ENCODE measurements at regions not wholly inside any gene's neighbourhood (a gene's known extent, or its start where the extent isn't known, plus 50 kb on each side); places are given as distances from the start of the nearest gene placed in this dataset.

GRCh38 chr12:43237238-43237879 is 314.6 kb downstream of the ADAMTS20 start:
- TF ChIP-seq SMC3 (conservative IDR thresholded peaks at IDR 0.05; ENCODE audit: poor library complexity) (no peak), TAF1 (IDR thresholded peaks at IDR 0.05; ENCODE audit: low read depth) (no peak)
- TF ChIP-seq, protein P1, sequence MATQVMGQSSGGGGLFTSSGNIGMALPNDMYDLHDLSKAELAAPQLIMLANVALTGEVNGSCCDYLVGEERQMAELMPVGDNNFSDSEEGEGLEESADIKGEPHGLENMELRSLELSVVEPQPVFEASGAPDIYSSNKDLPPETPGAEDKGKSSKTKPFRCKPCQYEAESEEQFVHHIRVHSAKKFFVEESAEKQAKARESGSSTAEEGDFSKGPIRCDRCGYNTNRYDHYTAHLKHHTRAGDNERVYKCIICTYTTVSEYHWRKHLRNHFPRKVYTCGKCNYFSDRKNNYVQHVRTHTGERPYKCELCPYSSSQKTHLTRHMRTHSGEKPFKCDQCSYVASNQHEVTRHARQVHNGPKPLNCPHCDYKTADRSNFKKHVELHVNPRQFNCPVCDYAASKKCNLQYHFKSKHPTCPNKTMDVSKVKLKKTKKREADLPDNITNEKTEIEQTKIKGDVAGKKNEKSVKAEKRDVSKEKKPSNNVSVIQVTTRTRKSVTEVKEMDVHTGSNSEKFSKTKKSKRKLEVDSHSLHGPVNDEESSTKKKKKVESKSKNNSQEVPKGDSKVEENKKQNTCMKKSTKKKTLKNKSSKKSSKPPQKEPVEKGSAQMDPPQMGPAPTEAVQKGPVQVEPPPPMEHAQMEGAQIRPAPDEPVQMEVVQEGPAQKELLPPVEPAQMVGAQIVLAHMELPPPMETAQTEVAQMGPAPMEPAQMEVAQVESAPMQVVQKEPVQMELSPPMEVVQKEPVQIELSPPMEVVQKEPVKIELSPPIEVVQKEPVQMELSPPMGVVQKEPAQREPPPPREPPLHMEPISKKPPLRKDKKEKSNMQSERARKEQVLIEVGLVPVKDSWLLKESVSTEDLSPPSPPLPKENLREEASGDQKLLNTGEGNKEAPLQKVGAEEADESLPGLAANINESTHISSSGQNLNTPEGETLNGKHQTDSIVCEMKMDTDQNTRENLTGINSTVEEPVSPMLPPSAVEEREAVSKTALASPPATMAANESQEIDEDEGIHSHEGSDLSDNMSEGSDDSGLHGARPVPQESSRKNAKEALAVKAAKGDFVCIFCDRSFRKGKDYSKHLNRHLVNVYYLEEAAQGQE (IDR thresholded peaks at IDR 0.05; ENCODE audit: borderline replicate concordance) = no peak
- no peak overlapping the region for H3K27ac ChIP-seq (ENCODE audit: low read length)
- H2AFZ ChIP-seq (ENCODE audit: low read depth, low read length) = no peak overlapping the region
- no peak overlapping the region for H3K4me2 ChIP-seq (ENCODE audit: low read length)
- H3K79me2 ChIP-seq (replicated peaks; ENCODE audit: insufficient read depth, low read length) = no peaks in the 10 kb centered on the region
- H3K36me3 ChIP-seq (ENCODE audit: insufficient read depth, low read length) = no peaks in the 10 kb centered on the region
- H4K20me1 ChIP-seq (ENCODE audit: insufficient read depth) = no peaks in the 10 kb centered on the region
- H3K4me3 ChIP-seq (ENCODE audit: low read length) = no peak overlapping the region
- no peaks in the 10 kb centered on the region for H3F3A ChIP-seq (ENCODE audit: insufficient read depth, low read length, poor library complexity, severe bottlenecking)
- H3K9me3 ChIP-seq (ENCODE audit: low read length) = no peaks in the 10 kb centered on the region
- no peaks in the 10 kb centered on the region for H3K9me2 ChIP-seq (ENCODE audit: insufficient read depth, low read length)
- H3K27me3 ChIP-seq (ENCODE audit: insufficient read depth, low read depth, low read length) = no peaks in the 10 kb centered on the region
- no peak overlapping the region for H3K9ac ChIP-seq (ENCODE audit: low read length)

DNA sequence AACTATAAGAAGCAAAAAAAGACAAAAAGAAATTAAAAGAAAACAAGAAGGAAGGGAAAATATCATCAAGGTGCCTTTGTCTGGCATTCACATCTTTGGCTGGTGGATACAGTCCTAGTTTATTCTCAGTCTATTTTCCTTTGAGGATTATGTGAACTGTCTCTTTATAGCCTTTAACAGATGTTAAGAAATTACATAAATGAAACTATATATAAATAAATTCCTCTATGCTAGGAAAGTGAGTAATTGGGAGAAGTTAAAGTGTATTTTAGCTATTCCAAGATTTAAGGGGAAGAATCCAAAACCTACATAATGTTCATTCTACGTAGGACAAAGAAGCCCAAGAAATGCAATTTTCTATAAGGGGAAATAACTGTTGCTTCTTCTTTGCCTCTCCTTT is 316.3 kb downstream of the ADAMTS20 start:
- Histone ChIP-seq H3K79me2 (replicated peaks; ENCODE audit: insufficient read depth, low read length) (no peaks in the 10 kb centered on the region), H3K9ac (ENCODE audit: low read length) (no peak overlapping the region), H3K27me3 (ENCODE audit: insufficient read depth, low read depth, low read length) (no peaks in the 10 kb centered on the region), H3K4me3 (ENCODE audit: low read length) (no peak overlapping the region), H3K4me2 (ENCODE audit: low read length) (no peak overlapping the region), H4K20me1 (ENCODE audit: insufficient read depth) (no peaks in the 10 kb centered on the region), H3K9me2 (ENCODE audit: insufficient read depth, low read length) (no peaks in the 10 kb centered on the region), H3K36me3 (ENCODE audit: insufficient read depth, low read length) (no peaks in the 10 kb centered on the region), H2AFZ (ENCODE audit: low read depth, low read length) (no peak overlapping the region), H3F3A (ENCODE audit: insufficient read depth, low read length, poor library complexity, severe bottlenecking) (no peaks in the 10 kb centered on the region), H3K9me3 (ENCODE audit: low read length) (no peaks in the 10 kb centered on the region), H3K27ac (ENCODE audit: low read length) (no peak overlapping the region)
- TF ChIP-seq, protein P1 (IDR thresholded peaks at IDR 0.05; ENCODE audit: borderline replicate concordance) = no peak
- TF ChIP-seq MXI1 (conservative IDR thresholded peaks at IDR 0.05; ENCODE audit: poor library complexity, severe bottlenecking) = no peak
- no peak for TF ChIP-seq POLR2AphosphoS5 (IDR thresholded peaks at IDR 0.05)
- no peak for TF ChIP-seq TAF1 (IDR thresholded peaks at IDR 0.05; ENCODE audit: low read depth)
- TF ChIP-seq RAD21 (conservative IDR thresholded peaks at IDR 0.05) = no peak
- TF ChIP-seq EP300 (conservative IDR thresholded peaks at IDR 0.05; ENCODE audit: poor library complexity, severe bottlenecking) = no peak
- TF ChIP-seq CTCF (IDR thresholded peaks at IDR 0.05; ENCODE audit: poor library complexity, severe bottlenecking) = no peak
- TF ChIP-seq SMC3 (conservative IDR thresholded peaks at IDR 0.05; ENCODE audit: poor library complexity) = no peak
- no peak for TF ChIP-seq EZH2 (IDR thresholded peaks at IDR 0.05; ENCODE audit: borderline replicate concordance, insufficient read depth, low read length, poor library complexity, severe bottlenecking)
